ENCODE measurements at regions not wholly inside any gene's neighbourhood (a gene's known extent, or its start where the extent isn't known, plus 50 kb on each side); places are given as distances from the start of the nearest gene placed in this dataset.

- TF ChIP-seq, protein P1, sequence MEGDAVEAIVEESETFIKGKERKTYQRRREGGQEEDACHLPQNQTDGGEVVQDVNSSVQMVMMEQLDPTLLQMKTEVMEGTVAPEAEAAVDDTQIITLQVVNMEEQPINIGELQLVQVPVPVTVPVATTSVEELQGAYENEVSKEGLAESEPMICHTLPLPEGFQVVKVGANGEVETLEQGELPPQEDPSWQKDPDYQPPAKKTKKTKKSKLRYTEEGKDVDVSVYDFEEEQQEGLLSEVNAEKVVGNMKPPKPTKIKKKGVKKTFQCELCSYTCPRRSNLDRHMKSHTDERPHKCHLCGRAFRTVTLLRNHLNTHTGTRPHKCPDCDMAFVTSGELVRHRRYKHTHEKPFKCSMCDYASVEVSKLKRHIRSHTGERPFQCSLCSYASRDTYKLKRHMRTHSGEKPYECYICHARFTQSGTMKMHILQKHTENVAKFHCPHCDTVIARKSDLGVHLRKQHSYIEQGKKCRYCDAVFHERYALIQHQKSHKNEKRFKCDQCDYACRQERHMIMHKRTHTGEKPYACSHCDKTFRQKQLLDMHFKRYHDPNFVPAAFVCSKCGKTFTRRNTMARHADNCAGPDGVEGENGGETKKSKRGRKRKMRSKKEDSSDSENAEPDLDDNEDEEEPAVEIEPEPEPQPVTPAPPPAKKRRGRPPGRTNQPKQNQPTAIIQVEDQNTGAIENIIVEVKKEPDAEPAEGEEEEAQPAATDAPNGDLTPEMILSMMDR (IDR thresholded peaks at IDR 0.05; ENCODE audit: control insufficient read depth, insufficient read depth, low read depth, low read length, missing control alignments) = no peak
- H3K4me3 ChIP-seq (ENCODE audit: control insufficient read depth, low read depth, low read length) = no peak overlapping the region
- no peak for DNase-seq (ENCODE audit: low read depth)
These were observed 753.2 kb downstream of the DNAJB9 start for GRCh38 chr7:109322833-109323232.

GRCh38 chr7:109331423-109331822 is 761.7 kb downstream of the DNAJB9 start:
- DNase-seq (ENCODE audit: low read depth) = no peak
- TF ChIP-seq, protein P1 (IDR thresholded peaks at IDR 0.05; ENCODE audit: control insufficient read depth, insufficient read depth, low read depth, low read length, missing control alignments) = no peak
- H3K4me3 ChIP-seq (ENCODE audit: control insufficient read depth, low read depth, low read length) = no peak overlapping the region

DNA sequence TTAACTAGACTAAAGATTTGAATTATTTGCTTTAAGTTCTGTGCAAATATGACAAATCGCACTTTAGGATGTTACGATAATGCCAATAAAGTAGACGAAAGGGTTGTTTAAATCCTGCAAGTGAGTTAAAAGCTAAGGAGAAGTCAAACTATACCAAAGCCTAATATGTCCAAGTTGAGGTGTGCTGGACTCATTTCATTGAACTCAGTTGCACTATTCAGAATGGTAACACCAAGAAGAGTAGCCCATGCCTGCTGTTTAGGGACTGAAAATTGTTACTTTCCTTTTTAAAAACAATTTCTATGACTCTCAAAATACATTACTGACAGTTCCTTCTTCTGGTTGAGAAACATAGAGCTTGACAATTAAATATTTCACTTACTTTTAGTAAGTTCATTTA is 766.3 kb downstream of the DNAJB9 start:
- no peak overlapping the region for H3K4me3 ChIP-seq (ENCODE audit: control insufficient read depth, low read depth, low read length)
- TF ChIP-seq, protein P1 (IDR thresholded peaks at IDR 0.05; ENCODE audit: control insufficient read depth, insufficient read depth, low read depth, low read length, missing control alignments) = no peak
- DNase-seq (ENCODE audit: low read depth) = no peak

DNA sequence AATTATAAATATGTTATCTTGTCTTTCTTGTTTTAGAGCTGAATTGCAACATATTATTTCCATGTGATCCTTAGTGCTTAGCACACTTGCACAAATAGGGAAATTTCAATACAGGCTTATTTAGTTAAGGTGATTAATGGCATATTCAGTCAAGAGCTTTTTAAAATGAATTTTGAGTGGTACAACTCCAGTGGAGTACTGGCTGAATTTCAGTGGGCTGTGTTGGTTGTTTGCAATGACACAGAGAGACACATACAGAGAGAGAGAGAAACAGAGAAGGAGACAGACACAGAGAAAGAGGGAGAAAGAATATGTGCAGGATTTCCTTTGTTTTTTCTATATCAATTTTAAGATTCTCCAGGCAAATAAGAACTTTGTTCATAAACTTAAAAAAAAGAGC is 766.9 kb downstream of the DNAJB9 start:
- TF ChIP-seq, protein P1 (IDR thresholded peaks at IDR 0.05; ENCODE audit: control insufficient read depth, insufficient read depth, low read depth, low read length, missing control alignments) = no peak
- no peak overlapping the region for H3K4me3 ChIP-seq (ENCODE audit: control insufficient read depth, low read depth, low read length)
- DNase-seq (ENCODE audit: low read depth) = no peak

GRCh38 chr7:109343678-109344077 is 774.0 kb downstream of the DNAJB9 start:
- TF ChIP-seq, protein P1 (IDR thresholded peaks at IDR 0.05; ENCODE audit: control insufficient read depth, insufficient read depth, low read depth, low read length, missing control alignments) = no peak
- DNase-seq (ENCODE audit: low read depth) = no peak

DNA sequence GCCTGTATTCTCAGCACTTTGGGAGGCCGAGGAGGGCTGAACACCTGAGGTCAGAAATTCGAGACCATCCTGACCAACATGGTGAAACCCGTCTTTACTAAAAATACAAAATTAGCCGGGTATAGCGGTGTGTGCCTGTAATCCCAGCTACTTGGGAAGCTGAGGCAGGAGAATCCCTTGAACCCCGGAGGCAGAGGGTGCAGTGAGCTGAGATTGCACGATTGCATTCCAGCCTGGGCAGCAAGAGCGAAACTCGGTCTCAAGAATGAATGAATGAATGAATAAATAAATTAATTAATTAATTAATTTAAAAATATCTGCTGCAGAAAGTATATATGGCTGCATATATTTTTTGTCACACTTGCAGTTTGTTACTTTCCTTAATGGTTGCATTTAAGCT is 781.8 kb downstream of the DNAJB9 start:
- DNase-seq (ENCODE audit: low read depth) = no peak
- H3K4me3 ChIP-seq (ENCODE audit: control insufficient read depth, low read depth, low read length) = no peak overlapping the region
- TF ChIP-seq, protein P1 (IDR thresholded peaks at IDR 0.05; ENCODE audit: control insufficient read depth, insufficient read depth, low read depth, low read length, missing control alignments) = no peak

More at GRCh38 chr7:109343678-109344077, 774.0 kb downstream of the DNAJB9 start:
- no peak overlapping the region for H3K4me3 ChIP-seq (ENCODE audit: control insufficient read depth, low read depth, low read length)

DNA sequence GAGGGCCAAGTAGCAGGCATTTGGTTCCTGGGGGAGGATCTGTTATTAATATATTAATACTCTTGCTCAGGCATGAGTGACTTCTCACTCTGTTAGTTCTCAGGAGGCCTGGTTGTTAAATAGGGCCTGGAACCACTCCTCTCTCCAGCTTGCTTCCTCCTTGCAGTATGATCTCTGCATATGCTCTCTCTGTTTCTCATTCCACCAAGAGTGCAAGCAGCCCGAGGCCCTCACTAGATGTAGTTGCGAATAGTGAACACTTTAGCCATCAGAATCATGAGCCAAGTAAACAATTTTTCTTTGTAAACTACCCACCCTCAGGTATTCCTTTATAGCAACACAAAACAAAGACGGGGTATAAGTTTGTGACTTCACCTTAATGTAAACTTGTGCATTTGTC is 784.3 kb downstream of the DNAJB9 start:
- TF ChIP-seq, protein P1 (IDR thresholded peaks at IDR 0.05; ENCODE audit: control insufficient read depth, insufficient read depth, low read depth, low read length, missing control alignments) = no peak
- H3K4me3 ChIP-seq (ENCODE audit: control insufficient read depth, low read depth, low read length) = no peak overlapping the region
- no peak for DNase-seq (ENCODE audit: low read depth)

All from AG09309 (cell line).